PC-3 (cell line): ENCODE measurements at regions not wholly inside any gene's neighbourhood (a gene's known extent, or its start where the extent isn't known, plus 50 kb on each side); places are given as distances from the start of the nearest gene placed in this dataset.

ENCODE experiments used
- CTCF ChIP-seq: fragments of 300-600 bp; sonication (generic); conservative IDR thresholded peaks from 2 replicates; pipeline ENCODE4 v1.5.1; 2017; ENCODE audit warnings: antibody characterized with exemption, low read depth, mild to moderate bottlenecking, low read length
- EZH2 ChIP-seq: fragments of 300-600 bp; sonication (generic); IDR thresholded peaks from one replicate; pipeline ENCODE4 v1.6.1; 2017; ENCODE audit warnings: antibody characterized with exemption, mild to moderate bottlenecking, low read length; ENCODE audit not compliant: unreplicated experiment

DNA sequence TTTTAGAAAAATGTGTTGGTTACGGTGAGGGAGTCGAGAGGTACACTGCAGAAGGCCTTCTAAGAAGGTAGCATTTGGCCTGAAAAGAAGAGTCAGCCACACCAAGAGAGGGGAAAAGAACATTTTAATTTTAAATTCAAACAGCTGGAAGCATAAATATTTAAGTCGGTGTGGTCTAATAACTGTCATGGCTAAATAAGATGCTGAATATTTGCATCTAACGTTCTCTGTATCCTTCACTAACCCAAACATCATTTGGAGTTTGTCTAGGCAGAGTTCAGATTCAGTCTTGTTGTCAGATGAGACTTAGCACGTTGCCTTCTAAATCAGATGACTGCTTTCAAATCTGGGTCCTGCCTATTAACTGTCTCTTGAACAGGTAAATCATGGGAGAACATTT is 583.3 kb downstream of the DIPK2A start:
- no peak for TF ChIP-seq CTCF
- TF ChIP-seq EZH2: no peak
